ENCODE measurements at regions not wholly inside any gene's neighbourhood (a gene's known extent, or its start where the extent isn't known, plus 50 kb on each side); places are given as distances from the start of the nearest gene placed in this dataset.
"Not testable (repeated sequence)": the region's sequence is repeated elsewhere in the genome, so short reads cannot be mapped to it uniquely, and the experiment has no call there.

DNA sequence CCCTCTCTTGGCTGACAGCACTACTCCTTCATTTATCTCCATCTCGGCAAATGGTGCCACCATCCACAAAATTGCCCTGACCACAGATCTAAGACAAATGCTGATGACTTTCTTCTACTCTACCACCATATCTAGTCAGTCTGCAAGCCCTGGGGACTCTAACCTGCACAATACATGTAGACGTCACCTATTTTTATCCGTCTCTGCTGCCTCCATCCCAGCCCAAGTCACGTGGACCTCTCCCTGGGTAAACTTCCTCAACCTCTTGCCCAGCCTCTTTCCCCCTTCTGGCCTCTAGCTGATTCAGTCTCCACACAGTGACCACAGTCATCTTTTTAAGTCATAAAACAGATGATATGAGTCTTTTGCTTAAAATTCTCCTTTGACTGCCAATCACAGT is 1203.0 kb downstream of the AACS start:
- no peak overlapping the region for H3K4me3 ChIP-seq
- DNase-seq, result no peak
- H3K27ac ChIP-seq, result no peak overlapping the region
- no peaks in the 10 kb centered on the region for H3K9me3 ChIP-seq
- TF ChIP-seq, protein P1, sequence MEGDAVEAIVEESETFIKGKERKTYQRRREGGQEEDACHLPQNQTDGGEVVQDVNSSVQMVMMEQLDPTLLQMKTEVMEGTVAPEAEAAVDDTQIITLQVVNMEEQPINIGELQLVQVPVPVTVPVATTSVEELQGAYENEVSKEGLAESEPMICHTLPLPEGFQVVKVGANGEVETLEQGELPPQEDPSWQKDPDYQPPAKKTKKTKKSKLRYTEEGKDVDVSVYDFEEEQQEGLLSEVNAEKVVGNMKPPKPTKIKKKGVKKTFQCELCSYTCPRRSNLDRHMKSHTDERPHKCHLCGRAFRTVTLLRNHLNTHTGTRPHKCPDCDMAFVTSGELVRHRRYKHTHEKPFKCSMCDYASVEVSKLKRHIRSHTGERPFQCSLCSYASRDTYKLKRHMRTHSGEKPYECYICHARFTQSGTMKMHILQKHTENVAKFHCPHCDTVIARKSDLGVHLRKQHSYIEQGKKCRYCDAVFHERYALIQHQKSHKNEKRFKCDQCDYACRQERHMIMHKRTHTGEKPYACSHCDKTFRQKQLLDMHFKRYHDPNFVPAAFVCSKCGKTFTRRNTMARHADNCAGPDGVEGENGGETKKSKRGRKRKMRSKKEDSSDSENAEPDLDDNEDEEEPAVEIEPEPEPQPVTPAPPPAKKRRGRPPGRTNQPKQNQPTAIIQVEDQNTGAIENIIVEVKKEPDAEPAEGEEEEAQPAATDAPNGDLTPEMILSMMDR (IDR thresholded peaks at IDR 0.05), result no peak
- no peak for TF ChIP-seq POLR2A (IDR thresholded peaks at IDR 0.05)
- no peaks in the 10 kb centered on the region for H3K36me3 ChIP-seq
- H3K4me1 ChIP-seq, result no peaks in the 10 kb centered on the region
- no peaks in the 10 kb centered on the region for H3K27me3 ChIP-seq

DNA sequence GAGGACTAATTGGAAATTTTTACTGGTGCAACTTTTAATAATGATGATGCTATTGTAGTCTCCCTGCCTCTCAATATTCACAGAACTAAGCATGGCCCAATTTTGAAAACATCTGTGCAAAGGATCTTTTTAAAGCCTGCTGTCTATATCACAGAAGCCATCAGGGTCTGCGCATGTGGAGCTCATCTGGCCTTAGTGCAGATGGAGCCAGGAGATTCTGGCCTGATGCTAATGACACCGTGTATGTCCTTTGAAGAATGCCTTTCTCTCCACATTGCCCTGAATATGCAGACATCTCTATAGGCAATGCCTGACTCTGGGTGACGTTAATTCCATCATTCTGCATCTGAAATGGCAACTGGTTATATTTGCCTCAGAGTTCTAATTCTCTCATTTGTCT is 1205.9 kb downstream of the AACS start:
- Histone ChIP-seq H3K4me1 (no peaks in the 10 kb centered on the region), H3K27me3 (no peaks in the 10 kb centered on the region), H3K4me3 (no peak overlapping the region), H3K27ac (no peak overlapping the region), H3K9me3 (no peaks in the 10 kb centered on the region), H3K36me3 (no peaks in the 10 kb centered on the region)
- no peak for DNase-seq
- TF ChIP-seq, protein P1 (IDR thresholded peaks at IDR 0.05), result no peak
- TF ChIP-seq POLR2A (IDR thresholded peaks at IDR 0.05), result no peak

DNA sequence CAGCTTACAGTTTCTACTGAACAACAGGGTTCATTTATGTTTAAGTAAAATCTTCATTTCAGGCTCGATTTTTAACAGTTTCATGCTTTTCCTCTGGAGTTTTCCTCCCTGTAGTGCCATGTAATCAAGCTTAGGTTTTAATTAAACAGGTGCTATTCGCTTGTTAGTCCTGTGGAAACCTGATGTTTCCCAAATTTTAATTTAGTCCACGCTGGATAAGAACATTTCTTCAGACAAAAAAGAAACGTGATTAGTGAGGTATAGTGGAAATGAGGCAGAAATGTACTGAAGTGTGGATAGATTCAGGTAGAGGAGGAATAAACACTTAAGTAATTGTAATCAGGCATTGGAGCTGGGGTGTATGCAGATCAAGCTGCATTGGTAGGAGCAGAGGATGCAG is 1217.5 kb downstream of the AACS start:
- H3K27ac ChIP-seq, result no peak overlapping the region
- no peak for DNase-seq
- H3K36me3 ChIP-seq, result no peaks in the 10 kb centered on the region
- no peak for TF ChIP-seq POLR2A (IDR thresholded peaks at IDR 0.05)
- TF ChIP-seq, protein P1 (IDR thresholded peaks at IDR 0.05), result no peak
- no peak overlapping the region for H3K4me3 ChIP-seq
- no peaks in the 10 kb centered on the region for H3K9me3 ChIP-seq
- H3K27me3 ChIP-seq, result no peaks in the 10 kb centered on the region
- no peaks in the 10 kb centered on the region for H3K4me1 ChIP-seq

DNA sequence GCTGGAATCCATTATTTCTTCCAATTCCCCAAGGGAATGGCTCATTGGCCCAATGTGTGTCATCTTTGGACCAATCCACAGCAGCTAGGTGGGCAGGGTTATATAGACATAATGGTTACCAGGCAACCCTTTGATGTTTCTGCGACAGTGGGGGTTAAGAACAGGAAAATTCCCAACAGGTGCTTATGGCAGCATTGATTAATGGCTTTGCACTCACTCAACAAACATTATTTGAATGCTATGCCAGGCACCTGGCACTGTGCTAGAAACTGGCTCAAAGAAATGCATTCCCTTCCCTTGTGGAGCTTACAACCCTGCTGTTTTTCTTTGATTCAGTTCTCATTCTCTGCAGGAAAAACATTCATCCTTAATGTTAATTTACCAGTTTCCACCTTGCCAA is 1221.0 kb downstream of the AACS start:
- H3K4me3 ChIP-seq, result no peak overlapping the region

DNA sequence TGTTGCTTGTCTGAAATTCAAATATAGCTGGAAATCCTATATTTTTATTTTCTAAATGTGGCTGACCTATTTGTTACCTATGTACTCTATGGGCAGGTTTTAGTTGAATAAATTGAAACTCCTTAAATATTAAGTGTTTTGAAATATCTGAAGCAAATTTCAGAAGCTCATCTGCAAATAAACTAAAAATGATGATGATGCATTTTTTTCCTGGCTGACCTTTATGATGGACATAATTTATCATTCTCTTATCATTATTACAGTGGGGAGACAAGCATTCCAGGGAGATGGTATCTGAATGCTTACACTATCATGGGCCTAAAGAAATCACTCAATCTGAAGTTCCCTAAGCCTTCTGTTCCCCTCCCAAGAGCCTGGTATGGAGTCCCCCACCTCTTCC is 1225.2 kb downstream of the AACS start:
- Histone ChIP-seq H3K27me3 (no peaks in the 10 kb centered on the region), H3K4me3 (no peak overlapping the region), H3K36me3 (no peaks in the 10 kb centered on the region), H3K4me1 (no peaks in the 10 kb centered on the region), H3K27ac (no peak overlapping the region), H3K9me3 (peaks cover 0 to 8% (median 0%) of the 10 kb centered on the region in 4 donors)
- DNase-seq, result no peak
- TF ChIP-seq, protein P1 (IDR thresholded peaks at IDR 0.05), result no peak
- TF ChIP-seq POLR2A (IDR thresholded peaks at IDR 0.05), result no peak

More for the DNA sequence above, 1221.0 kb downstream of the AACS start:
- Histone ChIP-seq H3K27ac (no peak overlapping the region), H3K36me3 (no peaks in the 10 kb centered on the region), H3K9me3 (no peaks in the 10 kb centered on the region), H3K4me1 (no peaks in the 10 kb centered on the region), H3K27me3 (no peaks in the 10 kb centered on the region)
- TF ChIP-seq POLR2A (IDR thresholded peaks at IDR 0.05), result no peak
- TF ChIP-seq, protein P1 (IDR thresholded peaks at IDR 0.05), result no peak
- no peak for DNase-seq

DNA sequence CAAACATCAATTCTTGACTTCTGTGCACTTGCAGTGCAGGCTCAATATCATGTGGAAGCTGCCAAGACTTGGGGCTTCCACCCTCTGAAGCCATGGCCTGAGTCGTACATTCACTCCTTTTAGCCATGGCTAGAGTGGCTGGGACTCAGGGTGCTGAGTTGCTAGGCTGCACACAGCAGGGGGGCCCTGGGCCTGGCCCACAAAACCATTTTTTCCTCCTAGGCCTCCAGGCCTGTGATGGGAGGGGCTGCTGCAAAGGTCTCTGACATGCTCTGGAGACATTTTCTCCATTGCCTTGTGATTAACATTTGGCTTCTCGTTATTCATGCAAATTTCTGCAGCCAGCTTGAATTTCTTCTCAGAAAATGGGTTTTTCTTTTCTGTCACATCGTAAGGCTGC is 1226.8 kb downstream of the AACS start:
- H3K27ac ChIP-seq, H3K4me3 ChIP-seq, DNase-seq, H3K4me1 ChIP-seq, H3K27me3 ChIP-seq, H3K36me3 ChIP-seq, H3K9me3 ChIP-seq: not testable (repeated sequence)
